Heart left ventricle (tissue), 16 donors: ENCODE measurements at regions not wholly inside any gene's neighbourhood (a gene's known extent, or its start where the extent isn't known, plus 50 kb on each side); places are given as distances from the start of the nearest gene placed in this dataset.

Experiments used
- ATAC-seq, 4 donors: fragments of 200-7000 bp; cut with Tn5 transposase; one replicate each; pipeline ENCODE4 v1.9.1; 2020 to 2022; ENCODE audit warnings: moderate library complexity in 4 of 4, mild to moderate bottlenecking in 3 of 4, moderate number of reproducible peaks in 1 of 4
- DNase-seq, 5 donors: peaks; one replicate each; pipeline ENCODE4 v3.0.0-alpha.2; 2020
- H3K27ac ChIP-seq, 12 donors: fragments of 200-600 bp; sonication (generic) in 4 of 12; one replicate each; pipeline versions ENCODE4 v1.5.0 to v1.8.0; 2016 to 2022; ENCODE audit warnings: mild to moderate bottlenecking in 2 of 12
- H3K27me3 ChIP-seq, 9 donors: fragments of 200-600 bp; sonication (generic) in 2 of 9; one replicate each; pipeline versions ENCODE4 v1.5.1 to v1.8.0; 2016 to 2022; ENCODE audit warnings: mild to moderate bottlenecking in 3 of 9
- H3K36me3 ChIP-seq, 9 donors: fragments of 200-600 bp; sonication (generic) in 2 of 9; one replicate each; pipeline versions ENCODE4 v1.5.0 to v1.8.0; 2018 to 2022; ENCODE audit warnings: mild to moderate bottlenecking in 2 of 9
- H3K4me1 ChIP-seq, 12 donors: fragments of 200-600 bp; sonication (generic) in 4 of 12; one replicate each; pipeline versions ENCODE4 v1.5.0 to v1.8.0; 2016 to 2022; ENCODE audit warnings: mild to moderate bottlenecking in 3 of 12
- H3K4me3 ChIP-seq, 12 donors: fragments of 200-600 bp; sonication (generic) in 4 of 12; one replicate each; pipeline versions ENCODE4 v1.5.0 to v1.8.0; 2017 to 2022; ENCODE audit warnings: mild to moderate bottlenecking in 9 of 12, moderate library complexity in 4 of 12
- H3K9me3 ChIP-seq, 12 donors: fragments of 200-600 bp; sonication (generic) in 4 of 12; one replicate each; pipeline versions ENCODE4 v1.5.0 to v1.8.0; 2016 to 2022; ENCODE audit warnings: mild to moderate bottlenecking in 1 of 12
- CTCF ChIP-seq, 12 donors: fragments of 200-600 bp; sonication (generic) in 4 of 12; IDR thresholded peaks; one replicate each; pipeline versions ENCODE4 v1.5.0 to v1.8.0; 2018 to 2022; ENCODE audit warnings: antibody characterized with exemption in 12 of 12, mild to moderate bottlenecking in 5 of 12
- POLR2A ChIP-seq, 2 donors: fragments of 450-650 bp; IDR thresholded peaks; one replicate each; pipeline ENCODE4 v1.6.1; 2017; ENCODE audit warnings: antibody characterized with exemption in 2 of 2, mild to moderate bottlenecking in 2 of 2, moderate library complexity in 2 of 2
- WGBS, 4 donors: extraction: QIAGEN DNeasy Blood & Tissue Kit in 2 of 4; methylation state at CpG; one replicate each; pipeline versions ENCODE4 v1.1.5 to v1.1.7; 2013 to 2018; 5-methylcytosine and 5-hydroxymethylcytosine counted together
- intact Hi-C, 10 donors: fragments of 100-400 bp; cut with DNase I; formaldehyde crosslinking; loops; one replicate each; pipeline versions ENCODE4 v1.11.1 to v1.14.2; 2022
- donor health status: ischemic (EF 13 %, LVEDD 7.1; RV severe dilation, severe dysfunction).
- donor health status: healthy with polysubstance abuse.
- donor health status: DM: no; HTN: yes; CAD: no.
- donor health status: DM: no; HTN: no; CAD: no.
- donor health status: ischemic (EF 25% LVEDD 6.9; RV normal size, moderate dysfunction).
- donor health status: ischemic (EF 25% LVEDD 5.7; RV mildly dilated, moderate dysfunction).
- donor health status: healthy.
- donor health status: DM: yes; HTN: yes; CAD: no.
- donor health status: ischemic (EF 35%, LVEDD 5.7; RV mildly dilated, moderate dysfunction).
- donor health status: nonischemic (EF 11% LVEDD 7.7; RV severe dilation, severe dysfunction).
- donor health status: DM: yes; HTN: yes; CAD: no.
- donor health status: PGD.
- donor health status: ischemic (EF 29% LVEDD 5.4; RV normal size, mild dysfunction).
- donor health status: nonischemic (EF 23%, LVEDD 6.1; RV moderate dilation, normal function).

GRCh38 chr14:98345161-98345560, 926.8 kb downstream of the BCL11B start:
- no peak overlapping the region for H3K4me3 ChIP-seq
- no peaks in the 10 kb centered on the region for H3K9me3 ChIP-seq
- DNase-seq (no peak), ATAC-seq (no peak)
- H3K27ac ChIP-seq, result no peak overlapping the region
- 34 to 49% (median 45%) methylated on average over 5 of the region's 5 CpGs for WGBS, 4 donors
- H3K36me3 ChIP-seq, result no peaks in the 10 kb centered on the region
- intact Hi-C loops, result loop anchor here in 1 of 10 donors (10.0 kb wide), 1 partner anchor 1010 kb away; no protein-coding TSS in a partner anchor
- TF ChIP-seq POLR2A (IDR thresholded peaks at IDR 0.05), result no peak
- TF ChIP-seq CTCF (IDR thresholded peaks at IDR 0.05), result no peak
- H3K4me1 ChIP-seq, result no peaks in the 10 kb centered on the region
- peaks cover 0 to 7% (median 0%) of the 10 kb centered on the region in 9 donors for H3K27me3 ChIP-seq

- ATAC-seq (no peak), DNase-seq (no peak)
- 60 to 68% (median 64%) methylated on average over 7 of the region's 7 CpGs for WGBS, 4 donors
- Histone ChIP-seq H3K9me3 (no peaks in the 10 kb centered on the region), H3K36me3 (no peaks in the 10 kb centered on the region), H3K27ac (no peak overlapping the region), H3K4me3 (no peak overlapping the region), H3K27me3 (peaks cover 0 to 8% (median 0%) of the 10 kb centered on the region in 9 donors), H3K4me1 (no peaks in the 10 kb centered on the region)
- intact Hi-C loops, result loop anchor here in 1 of 10 donors (10.0 kb wide), 1 partner anchor 1007 kb away; no protein-coding TSS in a partner anchor
- TF ChIP-seq POLR2A (IDR thresholded peaks at IDR 0.05), result no peak
- TF ChIP-seq CTCF (IDR thresholded peaks at IDR 0.05), result no peak
Observed at GRCh38 chr14:98347686-98348085, 924.3 kb downstream of the BCL11B start.

GRCh38 chr14:98348505-98348904, 923.5 kb downstream of the BCL11B start:
- H3K4me3 ChIP-seq, result no peak overlapping the region
- no peaks in the 10 kb centered on the region for H3K9me3 ChIP-seq
- no peaks in the 10 kb centered on the region for H3K4me1 ChIP-seq
- no peaks in the 10 kb centered on the region for H3K36me3 ChIP-seq
- H3K27me3 ChIP-seq, result peaks cover 0 to 8% (median 0%) of the 10 kb centered on the region in 9 donors
- no peak for TF ChIP-seq CTCF (IDR thresholded peaks at IDR 0.05)
- TF ChIP-seq POLR2A (IDR thresholded peaks at IDR 0.05), result no peak
- intact Hi-C loops, result loop anchor here in 1 of 10 donors (10.0 kb wide), 1 partner anchor 1006 kb away; no protein-coding TSS in a partner anchor
- DNase-seq, result no peak
- WGBS, 4 donors, result 62 to 81% (median 79%) methylated on average over 3 of the region's 3 CpGs
- H3K27ac ChIP-seq, result no peak overlapping the region
- no peak for ATAC-seq

- no peak for ATAC-seq
- 69 to 83% (median 81%) methylated on average over 2 of the region's 2 CpGs for WGBS, 4 donors
Observed at GRCh38 chr14:98350213-98350612, 921.8 kb downstream of the BCL11B start.

More at GRCh38 chr14:98350213-98350612, 921.8 kb downstream of the BCL11B start:
- DNase-seq, result no peak
- intact Hi-C loops, result no loop called here
- Histone ChIP-seq H3K4me3 (no peak overlapping the region), H3K27me3 (peaks cover 0 to 8% (median 0%) of the 10 kb centered on the region in 9 donors), H3K27ac (no peak overlapping the region), H3K9me3 (no peaks in the 10 kb centered on the region), H3K4me1 (no peaks in the 10 kb centered on the region), H3K36me3 (no peaks in the 10 kb centered on the region)
- no peak for TF ChIP-seq CTCF (IDR thresholded peaks at IDR 0.05)
- TF ChIP-seq POLR2A (IDR thresholded peaks at IDR 0.05), result no peak
